MM.1S (cell line): ENCODE measurements at regions not wholly inside any gene's neighbourhood (a gene's known extent, or its start where the extent isn't known, plus 50 kb on each side); places are given as distances from the start of the nearest gene placed in this dataset.

Experiments used
- EZH2 ChIP-seq: fragments of 300-600 bp; sonication (generic); optimal IDR thresholded peaks from 2 replicates; pipeline ENCODE3; 2017; ENCODE audit warnings: low read depth, mild to moderate bottlenecking, antibody characterized with exemption, low read length, mixed read lengths
- TF ChIP-seq, protein P1 (sequence below): fragments of 300-600 bp; sonication (generic); IDR thresholded peaks from 2 replicates; pipeline ENCODE4 v1.5.1; 2016; ENCODE audit warnings: antibody characterized with exemption, low read length, mixed read lengths

DNA sequence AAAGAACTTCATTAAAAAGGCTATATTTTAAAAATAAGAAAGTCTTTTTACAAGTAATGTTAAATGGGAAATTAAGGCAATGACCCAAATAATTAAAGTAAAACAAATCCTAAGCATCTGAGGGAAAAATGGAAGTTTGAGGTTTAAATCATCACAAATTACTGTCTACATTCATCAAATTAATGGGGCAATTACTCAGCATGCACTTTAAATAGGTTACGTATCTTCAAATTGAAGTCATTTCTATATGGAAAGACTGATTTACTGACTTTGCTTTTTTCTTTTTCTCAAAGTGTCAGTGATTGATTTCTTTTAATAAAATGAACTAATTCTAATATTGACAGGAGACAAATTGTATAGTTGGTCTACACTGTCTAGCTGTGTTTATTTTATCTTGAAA is 1452.3 kb downstream of the NCAM2 start:
- TF ChIP-seq, protein P1, sequence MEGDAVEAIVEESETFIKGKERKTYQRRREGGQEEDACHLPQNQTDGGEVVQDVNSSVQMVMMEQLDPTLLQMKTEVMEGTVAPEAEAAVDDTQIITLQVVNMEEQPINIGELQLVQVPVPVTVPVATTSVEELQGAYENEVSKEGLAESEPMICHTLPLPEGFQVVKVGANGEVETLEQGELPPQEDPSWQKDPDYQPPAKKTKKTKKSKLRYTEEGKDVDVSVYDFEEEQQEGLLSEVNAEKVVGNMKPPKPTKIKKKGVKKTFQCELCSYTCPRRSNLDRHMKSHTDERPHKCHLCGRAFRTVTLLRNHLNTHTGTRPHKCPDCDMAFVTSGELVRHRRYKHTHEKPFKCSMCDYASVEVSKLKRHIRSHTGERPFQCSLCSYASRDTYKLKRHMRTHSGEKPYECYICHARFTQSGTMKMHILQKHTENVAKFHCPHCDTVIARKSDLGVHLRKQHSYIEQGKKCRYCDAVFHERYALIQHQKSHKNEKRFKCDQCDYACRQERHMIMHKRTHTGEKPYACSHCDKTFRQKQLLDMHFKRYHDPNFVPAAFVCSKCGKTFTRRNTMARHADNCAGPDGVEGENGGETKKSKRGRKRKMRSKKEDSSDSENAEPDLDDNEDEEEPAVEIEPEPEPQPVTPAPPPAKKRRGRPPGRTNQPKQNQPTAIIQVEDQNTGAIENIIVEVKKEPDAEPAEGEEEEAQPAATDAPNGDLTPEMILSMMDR = no peak
- no peak for TF ChIP-seq EZH2
